Anterior cingulate cortex (tissue), 58 donors: ENCODE measurements at regions not wholly inside any gene's neighbourhood (a gene's known extent, or its start where the extent isn't known, plus 50 kb on each side); places are given as distances from the start of the nearest gene placed in this dataset.
A peak's percentile ranks its signal among the peaks of the same experiment; 100 is the strongest.
"Not testable (repeated sequence)": the region's sequence is repeated elsewhere in the genome, so short reads cannot be mapped to it uniquely, and the experiment has no call there.

ENCODE experiments used
- DNase-seq, 58 donors: peaks; one replicate each; lab custom pipeline; 2025; lab: John Stamatoyannopoulos, UW

DNA sequence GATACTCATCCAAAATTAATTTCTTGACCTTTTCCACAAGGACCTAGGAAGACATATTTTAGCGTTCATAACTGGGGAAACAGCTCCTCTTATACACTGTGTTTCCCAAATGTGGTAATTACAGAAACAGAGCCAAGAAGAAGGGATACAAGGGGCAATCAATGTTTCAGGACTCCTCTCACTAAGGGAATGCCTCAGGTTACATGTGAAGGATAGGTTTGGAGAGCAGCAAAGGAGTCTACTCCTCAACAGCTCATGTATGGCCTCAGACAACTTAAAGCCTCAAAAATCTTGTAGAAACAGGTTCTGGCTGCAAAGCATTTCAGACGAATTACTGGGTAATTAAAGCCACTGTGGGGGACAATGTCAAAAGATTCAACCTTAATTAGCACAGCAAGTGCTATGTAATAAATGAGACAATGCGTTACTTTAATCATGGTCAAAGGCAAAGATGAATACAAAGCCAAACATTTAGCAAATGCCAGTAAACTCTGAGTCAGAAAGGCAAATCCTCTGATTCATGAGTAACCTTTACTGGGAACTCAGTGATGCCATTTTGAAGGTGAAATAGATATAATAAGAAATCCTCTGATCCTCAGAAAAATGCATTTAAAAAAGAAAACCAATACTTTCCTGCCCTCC is 1111.2 kb downstream of the TUSC7 start:
- DNase-seq, result no peak

DNA sequence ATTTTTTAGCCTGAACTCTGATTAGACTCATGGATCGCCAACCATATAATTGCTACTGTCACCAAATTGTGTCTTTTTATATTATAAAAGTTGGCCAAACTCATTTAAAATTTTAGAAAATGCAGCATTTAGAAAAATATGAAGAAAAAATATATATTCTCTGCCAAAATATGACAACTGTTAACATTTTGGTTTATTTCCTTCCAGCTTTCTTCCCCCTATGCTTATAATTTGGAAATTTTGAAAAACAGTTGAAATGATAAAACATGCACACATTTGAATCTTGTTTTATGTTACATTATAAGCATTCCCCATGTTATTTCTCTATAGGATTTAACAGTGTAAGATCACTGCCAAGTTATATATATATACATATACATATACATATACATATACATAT is 1112.8 kb downstream of the TUSC7 start:
- DNase-seq, result no peak

DNA sequence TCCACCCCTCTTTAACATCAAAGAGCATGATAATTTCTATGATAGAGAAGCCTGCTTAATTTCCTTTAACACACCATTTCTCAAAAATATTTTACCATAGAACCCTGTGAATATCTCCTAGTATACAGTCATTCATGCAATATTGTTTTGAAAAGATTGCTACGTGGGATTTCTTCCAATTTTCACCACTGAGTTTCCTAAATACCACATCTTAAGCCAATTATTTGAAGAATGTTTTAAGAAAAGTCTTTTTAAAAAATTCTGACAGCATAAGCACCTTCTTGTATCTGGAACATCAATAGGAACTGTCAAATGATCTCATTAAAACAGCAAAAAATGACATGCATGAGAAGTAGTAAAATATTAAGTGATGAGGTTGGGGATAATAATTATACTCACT is 1126.7 kb downstream of the TUSC7 start:
- DNase-seq, result no peak

DNA sequence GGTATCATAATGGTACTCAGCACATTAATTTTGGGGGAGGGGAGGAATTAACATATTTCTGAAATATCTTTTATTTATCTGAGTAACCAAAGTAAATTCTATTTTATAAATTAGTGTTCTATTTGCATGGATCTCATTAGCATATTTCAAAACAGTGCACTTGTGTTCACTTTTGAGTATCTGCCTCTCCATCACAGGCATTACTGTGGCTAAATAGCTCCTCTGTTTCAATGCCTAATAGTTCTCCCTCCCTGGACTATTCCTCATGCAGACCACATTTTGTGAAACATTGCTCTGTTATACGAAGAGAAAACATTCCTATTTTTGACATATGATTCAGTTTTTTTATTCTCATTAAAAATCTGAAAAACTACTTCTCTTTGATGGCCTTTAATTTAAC is 1127.8 kb downstream of the TUSC7 start:
- DNase-seq, result peak in 1 of 58 donors; percentile 22

DNA sequence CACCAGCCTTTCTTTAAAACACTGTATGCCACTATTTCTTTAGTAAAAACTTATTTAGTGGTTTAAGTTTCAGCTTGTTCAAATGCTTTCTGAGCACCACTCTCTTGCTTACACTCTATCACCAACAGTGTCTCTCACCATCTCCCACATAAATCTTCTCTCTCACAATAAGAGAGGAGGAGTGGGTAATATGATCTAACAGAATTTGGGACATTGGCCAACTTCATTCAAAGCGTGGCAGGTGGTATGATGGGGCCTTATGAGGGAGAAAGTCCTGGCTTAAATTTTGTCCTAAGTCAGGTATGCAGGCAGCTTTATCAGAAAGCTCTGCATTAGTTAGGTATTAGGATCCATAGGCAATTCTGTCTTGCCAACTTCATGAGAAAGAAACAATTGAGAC is 1132.5 kb downstream of the TUSC7 start:
- DNase-seq, result no peak

DNA sequence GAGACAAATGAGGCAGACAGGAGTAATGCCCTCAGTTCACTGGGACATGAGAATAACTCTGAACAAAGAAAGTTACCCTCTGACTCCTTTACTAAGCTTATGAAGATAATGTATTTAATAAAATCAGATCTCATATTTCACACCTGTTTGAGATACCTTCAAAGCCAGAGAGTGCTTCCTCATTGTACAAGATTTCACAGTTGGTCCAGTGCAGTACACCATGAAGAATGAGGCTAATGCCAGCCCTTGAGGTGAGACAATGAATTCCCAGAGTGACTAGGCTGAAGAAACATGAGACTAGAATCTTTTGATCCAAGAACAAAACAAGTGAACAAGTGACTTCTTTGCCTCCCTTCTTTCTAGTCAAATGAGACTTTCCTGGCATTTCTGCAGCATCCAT is 1133.8 kb downstream of the TUSC7 start:
- DNase-seq, result no peak

DNA sequence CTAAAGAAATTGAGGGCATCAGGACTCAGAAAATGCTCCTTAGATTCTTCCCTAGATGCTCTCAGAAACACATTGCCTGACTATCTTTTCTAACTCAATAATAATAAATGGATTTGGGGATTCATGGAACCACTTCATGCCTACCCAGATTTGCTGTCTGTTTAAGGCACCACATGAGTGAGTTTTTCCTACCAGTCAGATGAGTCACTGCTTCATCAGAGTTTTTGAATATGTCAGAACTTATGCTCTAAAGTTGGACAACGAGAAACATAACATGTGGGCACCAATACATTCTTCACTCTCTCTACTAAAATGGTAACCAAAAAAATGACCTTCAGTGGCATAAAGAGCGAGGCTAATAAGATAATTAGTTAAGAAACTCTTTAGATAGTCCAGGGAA is 1135.1 kb downstream of the TUSC7 start:
- DNase-seq, result no peak

DNA sequence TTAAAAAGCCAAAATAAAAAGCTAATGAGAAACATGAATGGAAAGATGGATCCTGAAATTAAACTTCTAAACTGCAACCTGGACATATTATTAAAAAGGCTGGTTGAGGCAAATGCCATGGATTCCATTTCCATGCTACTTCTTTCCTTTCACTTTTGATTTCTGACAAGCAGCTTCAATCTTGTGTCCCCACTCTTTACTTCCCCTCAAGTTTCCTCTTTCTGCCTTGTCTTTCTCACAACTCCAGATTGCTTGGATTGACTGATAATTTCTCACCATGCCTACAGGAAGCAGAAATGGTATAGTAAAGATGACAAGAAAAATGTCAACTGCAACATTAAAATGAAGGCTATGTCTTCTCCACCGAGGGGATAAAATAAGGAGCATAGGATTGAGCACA is 1136.7 kb downstream of the TUSC7 start:
- DNase-seq, result no peak

DNA sequence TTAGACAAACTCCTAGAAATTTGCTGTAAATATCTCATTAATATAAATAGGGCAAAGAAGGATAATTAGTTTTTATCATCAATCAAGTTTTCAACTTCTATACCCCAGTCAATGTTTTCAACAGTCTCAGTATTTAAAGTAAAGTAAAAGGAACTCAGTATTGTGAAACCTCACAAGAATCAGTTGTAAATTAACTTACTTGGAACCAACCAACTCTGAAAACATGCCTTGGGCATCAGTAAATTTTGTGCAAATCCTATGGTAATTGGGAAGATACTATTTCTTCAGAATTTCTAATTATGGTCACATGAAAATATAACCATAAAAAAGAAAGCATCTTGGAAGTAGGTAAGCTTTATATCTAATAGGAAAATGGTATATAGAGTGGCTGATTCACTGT is 1139.0 kb downstream of the TUSC7 start:
- no peak for DNase-seq

DNA sequence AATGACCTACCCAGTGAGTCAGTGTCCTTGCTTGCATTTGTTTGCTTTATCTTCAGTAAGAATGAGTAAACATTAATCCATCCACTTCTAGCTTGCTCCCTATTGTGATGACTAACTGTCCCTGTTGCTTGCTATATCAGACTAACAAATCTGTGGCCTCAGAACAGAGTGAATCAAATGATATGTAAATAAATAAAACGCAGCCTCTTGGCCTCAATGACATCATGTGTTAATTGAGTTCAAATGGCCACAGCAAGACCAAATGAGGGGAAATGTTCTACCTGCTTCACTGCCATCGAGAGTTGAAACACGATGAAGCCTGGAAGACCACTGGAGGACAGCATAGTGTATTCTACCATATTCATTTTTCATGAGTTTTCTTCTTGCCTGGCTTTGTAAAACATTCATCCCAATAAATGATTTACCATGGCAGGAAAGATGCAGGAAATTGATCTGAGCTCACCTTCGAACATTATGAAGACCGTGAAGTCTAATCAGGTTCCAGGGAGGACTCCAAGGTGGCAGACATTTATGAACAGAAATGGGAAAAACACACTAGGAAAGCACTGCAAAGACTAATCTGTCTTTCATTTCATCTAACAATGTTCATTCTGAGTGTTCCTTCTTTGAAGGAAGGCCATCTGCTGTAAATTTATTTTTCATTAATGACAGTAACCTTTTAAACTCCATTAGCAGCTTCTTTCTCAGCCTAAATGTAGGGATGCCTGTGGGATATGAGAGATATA is 1144.5 kb downstream of the TUSC7 start:
- no peak for DNase-seq

DNA sequence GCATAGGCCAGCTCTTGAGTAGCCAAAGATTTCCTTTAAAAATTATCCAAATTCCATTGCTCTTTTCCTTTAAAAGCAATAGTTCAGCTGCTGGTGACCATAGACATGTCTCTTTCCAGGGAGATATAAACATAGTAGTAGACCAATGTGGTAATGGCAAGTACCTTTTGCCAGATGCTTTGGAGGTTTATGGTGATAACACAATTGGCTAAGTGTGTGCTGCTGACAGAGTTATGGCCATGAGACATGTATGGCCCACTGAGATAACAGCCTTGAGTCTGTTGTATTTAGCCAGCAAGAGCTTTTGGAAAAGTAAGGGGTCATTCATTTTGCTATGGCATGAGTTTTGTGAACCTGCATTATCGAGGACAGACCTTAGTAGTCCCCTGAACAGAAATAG is 1146.8 kb downstream of the TUSC7 start:
- DNase-seq, result no peak

DNA sequence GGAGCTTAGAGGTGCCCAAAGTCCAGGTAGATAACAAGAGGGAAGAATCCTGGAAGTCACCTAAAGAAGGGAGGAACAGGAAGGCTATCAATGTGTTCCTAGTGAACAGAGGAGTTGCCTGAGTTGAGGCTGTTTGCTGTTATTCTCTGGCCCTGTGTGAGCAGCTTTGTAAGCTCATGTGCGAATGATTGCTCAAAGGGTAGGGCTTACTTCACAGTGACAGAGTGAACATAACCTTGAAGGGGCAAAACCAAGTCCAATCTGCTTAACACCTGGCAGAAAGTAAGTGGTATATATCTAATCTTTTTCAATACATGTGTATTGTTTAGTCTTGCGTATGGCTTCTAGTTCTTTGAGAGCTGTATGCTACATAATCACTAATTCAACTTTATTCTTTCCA is 1153.6 kb downstream of the TUSC7 start:
- no peak for DNase-seq

DNA sequence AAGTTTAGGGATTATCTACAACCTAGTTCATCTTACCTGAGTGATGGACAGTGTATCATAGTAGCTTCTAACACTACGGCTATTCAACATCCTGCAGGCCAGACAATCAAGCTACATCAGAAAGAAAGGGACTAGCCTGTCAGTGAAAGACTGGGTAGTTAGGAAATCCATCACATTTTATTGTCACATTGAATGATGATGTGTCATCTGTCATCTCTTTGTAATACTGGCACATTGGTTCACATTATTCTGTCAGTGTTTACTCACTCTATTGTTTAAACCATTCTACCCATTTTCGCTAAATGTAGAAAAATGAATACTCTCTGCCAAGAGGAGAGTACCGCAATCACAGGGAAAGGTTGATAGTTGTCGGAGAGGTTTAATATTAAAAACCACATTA is 1155.8 kb downstream of the TUSC7 start:
- DNase-seq, result no peak

DNA sequence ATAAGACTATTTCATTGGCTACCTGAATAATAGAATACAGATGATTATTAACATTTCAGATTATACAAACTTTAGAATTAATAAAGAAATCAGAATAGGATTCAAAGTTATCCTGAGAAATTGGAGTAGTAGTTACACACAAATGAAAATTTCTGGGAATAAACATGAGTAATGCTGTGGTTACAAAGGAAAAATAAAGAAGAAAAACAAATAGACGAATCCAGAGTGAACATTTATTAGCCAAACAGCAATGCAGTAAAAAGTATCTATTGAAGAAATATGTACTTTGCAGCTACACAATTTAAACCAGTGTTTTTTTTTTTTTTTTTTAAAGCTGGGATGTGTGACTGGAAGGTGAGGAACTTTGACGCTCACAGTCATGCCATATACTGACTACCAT is 1159.2 kb downstream of the TUSC7 start:
- no peak for DNase-seq

DNA sequence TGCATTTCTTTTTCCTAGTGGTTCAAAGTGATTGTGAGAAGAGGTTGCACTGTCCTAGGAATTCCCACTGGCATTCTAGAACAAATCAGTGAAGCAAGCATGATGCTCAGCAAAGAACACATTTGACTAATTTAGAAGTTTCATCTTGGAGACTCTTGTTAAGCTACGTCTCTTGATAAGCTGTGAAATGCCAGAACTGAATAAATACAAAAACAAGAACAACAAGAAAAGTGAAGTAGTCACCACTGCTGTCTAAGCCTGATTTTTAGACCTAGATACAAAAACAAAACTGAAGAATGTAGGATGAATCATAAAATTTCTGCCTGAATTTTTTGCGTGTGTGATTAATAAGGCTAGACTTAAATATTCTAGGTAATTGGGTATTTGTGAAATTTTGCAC is 1162.4 kb downstream of the TUSC7 start:
- DNase-seq, result no peak

DNA sequence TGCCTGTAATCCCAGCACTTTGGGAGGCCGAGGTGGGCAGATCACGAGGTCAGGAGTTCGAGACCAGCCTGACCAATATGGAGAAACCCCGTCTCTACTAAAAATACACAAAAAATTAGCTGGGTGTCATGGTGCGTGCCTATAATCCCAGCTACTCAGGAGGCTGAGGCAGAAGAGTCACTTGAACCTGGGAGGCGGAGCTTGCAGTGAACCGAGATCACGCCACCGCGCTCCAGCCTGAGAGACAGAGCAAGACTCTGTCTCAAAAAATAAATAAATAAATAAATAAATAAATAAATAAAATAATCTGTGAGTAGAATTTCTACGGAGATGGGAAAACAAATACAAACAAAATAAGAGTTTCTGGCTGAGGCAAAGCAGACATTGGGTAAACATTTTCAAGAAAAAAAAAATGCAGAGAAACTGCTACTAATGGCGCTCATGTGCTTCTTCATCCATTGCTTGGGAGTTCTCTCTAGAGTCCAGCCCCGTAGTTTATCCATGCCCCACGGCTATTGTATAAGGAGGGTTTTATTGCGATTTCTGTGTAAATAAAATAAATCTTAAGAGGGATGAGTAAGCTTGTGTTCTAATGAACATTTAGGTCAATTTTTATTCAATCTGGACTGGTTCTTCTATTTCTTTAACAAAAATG is 1161.9 kb downstream of the IGSF11 start:
- not testable (repeated sequence) for DNase-seq

DNA sequence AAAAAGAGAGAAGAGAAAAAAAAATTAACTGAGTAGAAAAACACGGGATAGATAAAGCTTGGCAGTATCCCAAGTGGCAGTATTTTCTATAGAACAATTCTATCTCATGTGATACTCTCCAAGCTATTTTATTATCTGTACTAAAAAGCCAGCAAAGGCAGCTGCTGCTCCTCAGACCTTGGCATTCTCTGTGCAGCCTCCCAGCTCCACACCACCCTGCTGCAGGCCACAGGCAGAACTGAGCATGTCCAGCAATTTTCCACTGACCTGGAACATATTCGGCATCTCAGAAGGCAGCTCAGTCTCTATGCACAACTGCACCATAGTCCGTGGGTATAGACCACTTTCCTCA is 1161.4 kb downstream of the IGSF11 start:
- peak in 38 of 58 donors; percentile 2 to 49 (median 18) for DNase-seq

DNA sequence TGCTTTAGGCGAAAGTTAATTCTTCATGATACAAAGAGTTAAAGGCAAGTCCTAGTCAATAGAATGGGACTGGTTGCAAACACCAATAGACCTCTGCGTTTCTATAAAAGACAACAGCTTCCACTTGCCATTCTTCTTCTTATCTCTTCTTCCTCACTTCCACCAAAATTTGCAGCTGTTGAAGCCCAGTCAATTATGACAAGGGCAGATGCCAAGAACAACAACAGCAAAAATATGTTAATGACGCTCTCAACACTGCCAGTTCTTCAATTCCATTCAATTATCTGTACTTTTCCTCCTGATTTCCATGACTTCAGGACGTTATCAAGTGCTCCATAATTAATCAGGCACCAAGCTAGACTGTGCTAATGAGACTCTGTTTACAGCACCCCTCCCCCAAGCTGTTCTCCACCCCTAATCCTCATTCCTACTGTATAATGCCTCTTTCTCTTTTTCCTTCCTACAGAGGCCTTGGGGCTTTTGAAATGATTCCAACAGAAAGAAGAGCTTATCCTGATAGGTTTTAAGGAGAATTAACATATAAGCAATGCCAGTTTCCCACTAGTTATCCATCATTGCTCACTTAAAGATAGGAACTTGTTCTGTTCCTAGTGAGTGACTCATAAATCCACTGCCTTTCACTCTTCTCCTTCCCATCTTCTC is 1160.5 kb downstream of the IGSF11 start:
- no peak for DNase-seq

DNA sequence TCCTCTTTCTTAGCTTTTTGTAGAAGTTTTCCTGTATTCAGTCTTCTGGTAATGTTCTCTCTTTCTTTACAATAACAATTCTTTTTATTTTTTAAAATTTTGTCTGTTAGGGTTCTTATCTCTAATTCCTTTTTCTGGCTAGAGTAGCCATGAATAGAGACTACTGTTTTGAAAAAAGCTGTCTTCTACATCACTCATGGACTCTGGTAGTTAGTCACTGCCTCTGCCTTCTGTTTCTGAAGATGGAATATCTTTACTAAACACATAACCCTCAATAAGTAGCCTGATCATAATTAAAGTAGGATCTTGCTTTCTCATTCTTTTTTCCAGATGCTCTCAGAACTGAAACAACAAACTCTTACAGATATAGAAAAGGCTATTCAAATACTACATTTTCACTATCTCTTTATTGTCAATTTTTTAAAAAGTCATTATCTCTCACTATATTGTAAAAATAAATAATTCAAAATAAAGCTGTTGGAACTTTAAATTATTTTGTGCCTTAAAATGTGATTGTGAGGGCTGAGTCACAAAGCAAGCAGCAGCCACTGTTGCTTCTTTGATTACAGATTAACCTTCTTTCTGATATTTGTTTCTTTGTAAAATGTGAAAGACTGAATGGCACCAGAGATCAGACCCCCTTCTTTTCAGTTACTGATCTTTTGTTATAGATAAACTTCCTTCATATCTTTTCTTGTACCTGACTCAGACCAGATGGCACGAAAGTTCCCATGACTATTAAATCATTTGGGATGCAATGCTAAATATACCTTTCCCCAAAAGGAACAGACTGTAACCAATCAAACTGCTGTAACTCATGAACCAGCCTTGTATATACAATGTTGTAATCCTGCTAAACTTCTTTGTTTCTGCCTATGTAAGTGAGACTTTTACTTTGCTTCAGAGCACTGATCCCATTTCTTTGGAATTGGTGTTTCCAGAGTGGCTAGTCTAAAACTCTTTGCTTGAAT is 1159.5 kb downstream of the IGSF11 start:
- no peak for DNase-seq

DNA sequence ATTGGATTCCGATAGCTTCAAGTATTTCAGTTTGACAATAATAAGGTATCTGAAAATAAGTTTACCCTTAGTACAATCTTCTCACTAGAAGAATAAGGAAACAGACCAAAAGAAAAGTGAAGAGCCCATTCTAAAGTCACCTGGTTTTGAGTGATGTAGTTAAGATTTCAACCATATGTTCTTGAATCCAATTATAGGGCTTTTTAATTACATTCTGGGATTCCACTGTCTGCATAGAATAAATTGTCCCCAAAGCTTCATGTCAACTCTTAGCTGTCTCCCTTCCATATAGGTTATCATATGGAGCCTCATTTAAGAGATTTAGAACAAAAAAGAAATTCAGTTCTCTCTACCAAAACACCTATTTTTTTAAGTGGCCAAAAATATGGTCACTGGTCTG is 1158.8 kb downstream of the IGSF11 start:
- DNase-seq, result no peak
